ENCODE measurements at regions not wholly inside any gene's neighbourhood (a gene's known extent, or its start where the extent isn't known, plus 50 kb on each side); places are given as distances from the start of the nearest gene placed in this dataset.

DNA sequence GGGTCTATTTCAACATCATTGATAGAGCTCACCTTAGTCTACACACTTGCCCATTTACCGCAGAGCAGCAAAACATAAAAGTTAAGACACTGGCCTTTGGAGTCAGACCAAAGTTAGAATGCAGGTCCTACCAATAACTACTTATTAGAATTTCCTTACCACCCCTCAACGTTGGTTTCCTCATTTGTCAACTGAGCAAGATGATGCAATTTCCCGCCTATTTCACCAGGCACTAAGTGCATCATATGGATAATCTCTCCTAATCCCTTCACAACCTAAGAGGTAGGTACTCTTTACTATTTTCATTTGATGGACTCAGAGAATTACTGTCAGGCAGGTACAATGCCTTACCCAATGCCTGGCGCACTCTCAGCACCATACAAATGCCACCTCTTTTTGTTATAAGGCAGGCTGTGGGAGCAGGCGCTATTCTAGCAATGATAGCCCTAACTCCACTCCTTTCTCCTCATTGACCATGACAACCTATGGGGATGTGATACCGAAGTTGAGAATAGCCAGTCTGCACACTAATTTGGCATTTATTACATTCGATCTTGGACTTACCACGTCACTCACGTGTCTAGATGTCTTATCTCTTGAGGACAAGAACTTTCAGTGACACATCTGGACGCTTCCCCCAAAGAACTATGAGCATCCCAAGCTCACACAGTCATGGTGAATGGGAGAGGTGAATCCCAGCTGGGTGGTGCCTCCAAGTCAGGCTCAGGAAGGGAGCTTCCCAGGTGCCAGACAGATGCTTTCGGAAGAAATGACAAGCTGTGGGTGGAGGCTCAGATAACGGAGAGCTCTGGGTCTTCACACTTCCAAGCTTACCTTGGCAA is 128.1 kb upstream of the STMND1 start (continued):
- TF ChIP-seq MNT (conservative IDR thresholded peaks at IDR 0.05) (no peak), ZNF174 (CRISPR knock-in tag; IDR thresholded peaks at IDR 0.05) (no peak), RBM34 (IDR thresholded peaks at IDR 0.05; ENCODE audit: borderline replicate concordance, insufficient read depth, low read length) (no peak), BHLHE40 (IDR thresholded peaks at IDR 0.05; ENCODE audit: low read length) (peak; percentile 37; the same call in 1 of the 2 replicates), SIN3B (IDR thresholded peaks at IDR 0.05; ENCODE audit: low read depth) (no peak), L3MBTL2 (IDR thresholded peaks at IDR 0.05) (0 out of 2 replicates have a peak, but pooled peaks have one; percentile 24), ATF1 (CRISPR knock-in tag; IDR thresholded peaks at IDR 0.05) (no peak), ATF1 (tag; IDR thresholded peaks at IDR 0.05) (0 out of 2 replicates have a peak, but pooled peaks have one; percentile 13)
- TF ChIP-seq, protein P1, sequence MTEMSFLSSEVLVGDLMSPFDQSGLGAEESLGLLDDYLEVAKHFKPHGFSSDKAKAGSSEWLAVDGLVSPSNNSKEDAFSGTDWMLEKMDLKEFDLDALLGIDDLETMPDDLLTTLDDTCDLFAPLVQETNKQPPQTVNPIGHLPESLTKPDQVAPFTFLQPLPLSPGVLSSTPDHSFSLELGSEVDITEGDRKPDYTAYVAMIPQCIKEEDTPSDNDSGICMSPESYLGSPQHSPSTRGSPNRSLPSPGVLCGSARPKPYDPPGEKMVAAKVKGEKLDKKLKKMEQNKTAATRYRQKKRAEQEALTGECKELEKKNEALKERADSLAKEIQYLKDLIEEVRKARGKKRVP (CRISPR knock-in tag; IDR thresholded peaks at IDR 0.05), result peak; percentile 31; the same call in 1 of the 2 replicates

Data from K562 (cell line).